HG03442 (cell line): ENCODE measurements at regions not wholly inside any gene's neighbourhood (a gene's known extent, or its start where the extent isn't known, plus 50 kb on each side); places are given as distances from the start of the nearest gene placed in this dataset.

ENCODE experiments used
- ATAC-seq: cut with Tn5 transposase; IDR thresholded peaks from one replicate; pipeline ENCODE4 v1.9.1; 2021; ENCODE audit warnings: mild to moderate bottlenecking, moderate library complexity; ENCODE audit not compliant: unreplicated experiment

- no peak for ATAC-seq
These were observed 632.2 kb downstream of the SATB2 start for GRCh38 chr2:198825534-198825933.

DNA sequence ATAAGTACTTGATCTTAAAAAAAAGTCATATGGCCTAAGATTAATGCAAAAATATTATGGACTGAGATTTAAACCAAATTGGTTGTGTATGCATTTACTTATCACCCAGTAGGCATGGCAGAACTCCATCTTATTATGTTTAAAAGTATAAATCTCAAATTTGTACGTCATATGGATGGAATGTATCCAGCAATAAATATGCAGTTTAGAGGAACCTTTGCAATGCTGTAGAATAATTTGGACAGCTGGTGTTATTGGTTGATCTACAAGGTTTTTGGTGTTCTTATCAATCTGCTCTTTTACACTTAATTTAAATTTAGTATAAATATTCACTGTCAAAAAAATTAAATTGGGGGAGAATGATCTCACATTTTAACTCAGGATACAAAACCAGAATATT, 640.2 kb downstream of the SATB2 start:
- no peak for ATAC-seq

DNA sequence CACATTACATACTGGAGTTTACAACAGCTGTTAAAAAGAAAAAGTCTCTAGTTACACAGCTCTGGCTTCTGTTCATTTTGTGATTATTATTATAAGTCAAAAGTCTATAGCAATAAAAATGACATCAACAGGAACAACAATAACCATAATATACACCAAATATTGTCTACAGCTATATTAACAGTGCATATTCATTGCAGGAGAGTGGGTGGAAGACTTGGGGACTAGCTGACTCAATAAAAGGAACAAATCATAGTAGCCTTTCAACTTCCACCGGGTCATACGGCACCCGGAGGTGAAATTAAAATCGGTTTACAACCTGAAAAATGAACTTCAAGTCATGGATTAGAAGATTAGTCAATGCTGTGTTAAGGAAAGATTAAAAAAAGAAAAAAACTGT, 642.1 kb downstream of the SATB2 start:
- ATAC-seq = no peak

DNA sequence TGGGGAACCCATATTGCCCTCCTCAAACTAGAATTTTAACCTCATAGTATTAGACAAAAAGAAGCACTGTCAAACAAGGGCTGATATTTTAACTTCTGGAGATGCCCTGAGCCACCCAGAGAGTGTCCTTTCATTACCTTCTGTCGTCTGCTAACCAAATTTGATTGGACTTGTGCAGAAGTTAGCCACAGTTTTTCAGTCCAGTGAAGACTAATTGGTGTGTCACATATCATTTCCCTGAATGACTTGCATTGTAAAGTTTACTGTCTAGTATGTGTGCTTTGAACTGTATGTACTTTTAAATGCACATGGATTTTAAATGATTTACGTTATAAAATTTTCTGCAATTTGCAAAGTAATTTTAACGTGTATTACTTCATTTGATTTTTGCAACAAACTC, 646.5 kb downstream of the SATB2 start:
- no peak for ATAC-seq

GRCh38 chr2:198809976-198810375, 647.8 kb downstream of the SATB2 start:
- no peak for ATAC-seq

GRCh38 chr2:198807131-198807530, 650.6 kb downstream of the SATB2 start:
- ATAC-seq = no peak

DNA sequence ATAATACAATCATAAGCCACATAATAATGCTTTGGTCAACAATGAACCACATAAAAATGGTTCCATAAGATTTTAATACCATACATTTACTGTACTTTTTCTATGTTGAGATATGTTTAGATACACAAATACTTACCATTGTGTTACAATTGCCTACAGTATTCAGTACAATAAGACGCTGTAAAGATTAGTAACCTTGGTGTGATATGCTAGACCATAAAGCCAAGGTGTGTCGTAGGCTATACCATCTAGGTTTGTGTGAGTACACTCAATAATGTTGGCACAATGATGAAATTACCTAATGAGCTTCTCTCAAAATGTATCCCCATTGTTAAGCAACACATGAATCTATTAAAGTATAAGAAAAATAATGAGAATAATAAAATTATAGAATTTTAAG, 662.3 kb downstream of the SATB2 start:
- ATAC-seq = no peak

GRCh38 chr2:198791623-198792022, 666.1 kb downstream of the SATB2 start:
- ATAC-seq = no peak

- no peak for ATAC-seq
These were observed 669.1 kb downstream of the SATB2 start for GRCh38 chr2:198788676-198789075.

DNA sequence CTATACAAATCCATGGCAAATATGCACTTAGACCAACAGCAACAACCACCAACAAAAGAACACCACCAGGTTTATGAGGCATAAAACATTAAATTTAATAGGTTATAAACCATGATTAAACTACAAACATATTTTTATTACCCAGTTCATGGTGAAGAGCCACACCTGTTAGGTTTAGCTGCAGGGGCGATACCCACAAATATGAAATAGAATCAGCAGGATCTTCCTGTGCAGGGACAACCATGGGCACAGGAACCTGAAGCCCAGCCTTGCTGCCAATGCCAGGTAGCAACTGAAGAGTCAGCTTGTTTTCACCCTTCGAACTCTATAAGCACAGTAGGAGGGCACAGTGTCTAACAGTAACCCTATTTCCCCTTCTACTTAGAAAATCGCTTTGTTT, 675.0 kb downstream of the SATB2 start:
- ATAC-seq = no peak

DNA sequence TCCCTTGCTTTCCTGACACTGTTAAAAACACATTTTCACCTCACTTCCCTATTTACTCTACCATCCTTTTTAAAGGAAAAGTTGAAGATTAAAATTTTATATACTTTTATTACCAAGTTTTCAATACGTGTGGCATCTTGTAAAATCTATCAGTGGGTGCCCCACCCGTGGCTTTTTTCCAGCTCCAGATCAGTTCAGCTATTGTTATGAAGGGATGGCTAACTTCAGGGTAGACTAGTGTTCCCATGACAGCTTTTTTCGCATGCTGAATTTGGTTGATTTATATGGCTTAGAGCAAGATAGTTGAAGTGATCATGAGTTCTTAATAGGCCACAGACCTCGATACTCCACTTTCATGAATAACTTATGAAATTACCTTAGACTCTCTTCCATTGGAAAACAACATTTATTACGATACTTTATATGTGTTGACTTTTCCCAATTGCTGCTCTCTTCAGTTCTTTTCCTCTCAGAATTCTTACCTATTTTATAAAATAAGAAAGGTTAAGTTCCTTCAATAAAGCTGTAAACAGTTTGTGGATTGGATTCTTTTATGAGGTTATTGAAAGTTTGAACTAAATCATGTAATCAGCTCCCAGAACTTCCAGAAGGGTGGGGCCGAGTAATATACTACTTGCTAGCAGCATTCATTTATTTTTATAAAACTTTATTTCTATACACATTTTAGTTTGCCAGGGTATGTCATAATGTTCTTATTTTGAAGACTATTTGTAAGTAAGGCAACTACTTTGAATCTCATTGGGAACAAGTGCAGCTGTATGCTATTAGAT, 680.9 kb downstream of the SATB2 start:
- ATAC-seq = no peak

DNA sequence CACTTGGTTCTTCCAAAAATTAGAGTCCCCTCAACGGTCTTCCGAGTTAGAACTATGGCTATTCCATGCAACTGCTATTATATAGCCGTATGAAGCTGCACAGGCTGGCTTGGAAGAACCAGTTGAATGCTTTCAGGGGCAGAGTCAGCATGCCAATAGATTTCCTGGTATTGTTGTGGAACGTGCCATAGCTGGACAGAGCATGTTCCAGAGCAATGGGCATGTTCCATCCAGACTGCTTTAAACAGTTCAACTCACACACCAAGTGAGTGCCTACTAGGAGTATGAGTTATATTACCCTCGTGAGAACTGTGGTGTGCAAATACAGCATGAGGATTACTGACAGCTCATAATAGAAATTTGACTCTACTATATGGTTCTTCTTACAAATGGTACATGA, 682.0 kb downstream of the SATB2 start:
- ATAC-seq = no peak

DNA sequence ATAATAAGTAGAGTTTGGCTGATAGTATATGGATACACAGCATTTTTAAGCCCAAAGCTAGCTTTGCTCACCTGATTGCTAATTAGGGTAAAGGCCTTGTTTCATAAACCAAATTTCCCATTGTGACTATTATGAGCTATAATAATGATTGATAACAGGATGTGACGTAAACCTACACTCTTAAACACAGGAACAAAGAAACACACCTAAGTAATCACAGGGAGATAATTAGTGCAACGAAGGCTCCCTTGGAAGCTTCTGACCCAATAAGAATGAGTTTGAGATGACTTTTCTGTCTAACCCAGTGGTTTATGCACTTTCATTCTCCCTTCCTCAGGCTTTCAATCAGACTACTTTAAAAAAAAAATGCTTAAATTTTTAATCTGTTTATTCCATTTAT, 683.2 kb downstream of the SATB2 start:
- no peak for ATAC-seq

DNA sequence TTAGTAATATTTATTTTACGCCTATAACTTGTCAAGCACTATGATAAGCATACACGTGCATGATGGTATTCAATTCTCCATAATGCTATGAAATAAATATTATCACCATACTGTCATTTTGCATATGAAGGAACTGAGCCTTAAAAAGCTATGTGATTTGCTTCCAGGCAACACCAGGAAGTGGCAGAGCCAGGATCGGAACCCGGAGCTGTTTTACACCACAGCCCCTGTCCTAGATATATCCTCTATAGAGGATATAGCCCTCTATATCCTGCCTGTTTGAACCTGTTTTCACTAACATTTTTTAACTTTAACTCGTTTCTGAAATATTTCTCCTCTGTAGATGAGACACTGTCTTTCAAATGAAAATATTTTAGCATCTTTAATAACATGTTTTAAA, 690.0 kb downstream of the SATB2 start:
- ATAC-seq = no peak

GRCh38 chr2:198763793-198764192, 693.9 kb downstream of the SATB2 start:
- no peak for ATAC-seq

- no peak for ATAC-seq
These were observed 695.3 kb downstream of the SATB2 start for GRCh38 chr2:198762441-198762840.

GRCh38 chr2:198757069-198757468, 700.7 kb downstream of the SATB2 start:
- ATAC-seq = no peak

DNA sequence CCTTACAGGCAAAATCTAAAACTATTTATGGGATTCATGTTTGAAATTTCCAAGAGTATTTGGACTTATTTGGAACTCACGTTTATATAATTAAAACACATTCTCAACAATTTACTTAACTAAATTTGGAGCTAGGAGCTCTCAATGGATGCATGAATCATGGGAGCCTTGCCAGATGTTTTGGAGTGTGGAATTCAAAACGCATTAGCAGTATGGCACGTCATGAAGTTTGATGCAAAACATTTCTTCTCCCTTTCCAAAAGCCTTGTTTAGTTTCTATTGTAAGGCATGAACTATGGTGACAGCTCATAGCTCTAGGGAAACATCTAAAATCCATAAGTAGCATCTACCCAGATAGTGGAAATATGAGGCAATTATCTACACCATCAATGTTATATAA, 701.6 kb downstream of the SATB2 start:
- no peak for ATAC-seq

DNA sequence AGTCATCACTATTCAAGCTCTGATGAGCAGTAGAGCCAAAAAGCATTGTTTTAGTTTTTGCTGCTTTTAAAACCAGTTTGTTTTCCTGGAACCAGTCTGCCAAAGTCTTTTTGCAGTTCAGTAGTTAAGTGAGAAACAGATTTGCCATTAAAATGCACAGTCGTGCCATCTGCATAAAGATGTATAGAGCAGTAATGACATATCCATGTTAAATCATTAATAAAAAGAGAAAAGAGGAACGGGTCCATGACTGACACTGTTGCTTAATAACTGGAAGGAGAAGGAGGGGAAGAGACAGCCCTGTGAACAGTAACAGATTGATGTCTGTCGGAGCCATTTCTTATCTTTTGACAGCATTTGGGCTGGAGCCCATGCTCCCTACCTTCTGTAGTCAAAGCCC, 704.6 kb downstream of the SATB2 start:
- no peak for ATAC-seq

DNA sequence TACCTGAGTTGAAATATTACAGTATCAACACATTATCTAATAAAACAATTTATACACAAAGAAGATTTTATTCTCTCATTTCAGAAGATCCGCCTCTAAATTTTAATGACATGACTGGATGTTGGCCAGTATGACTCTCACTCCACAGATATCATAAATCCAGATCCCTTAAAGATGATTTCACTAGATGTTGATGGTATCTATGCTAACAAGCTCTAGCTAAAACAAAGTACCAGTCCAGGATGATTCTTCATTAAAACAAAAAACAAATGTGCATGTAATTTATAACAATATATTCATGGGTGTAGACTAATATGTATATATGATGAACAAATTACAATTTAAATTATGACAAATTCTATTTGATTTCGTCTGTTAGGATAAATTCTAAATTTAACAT, 708.4 kb downstream of the SATB2 start:
- no peak for ATAC-seq

DNA sequence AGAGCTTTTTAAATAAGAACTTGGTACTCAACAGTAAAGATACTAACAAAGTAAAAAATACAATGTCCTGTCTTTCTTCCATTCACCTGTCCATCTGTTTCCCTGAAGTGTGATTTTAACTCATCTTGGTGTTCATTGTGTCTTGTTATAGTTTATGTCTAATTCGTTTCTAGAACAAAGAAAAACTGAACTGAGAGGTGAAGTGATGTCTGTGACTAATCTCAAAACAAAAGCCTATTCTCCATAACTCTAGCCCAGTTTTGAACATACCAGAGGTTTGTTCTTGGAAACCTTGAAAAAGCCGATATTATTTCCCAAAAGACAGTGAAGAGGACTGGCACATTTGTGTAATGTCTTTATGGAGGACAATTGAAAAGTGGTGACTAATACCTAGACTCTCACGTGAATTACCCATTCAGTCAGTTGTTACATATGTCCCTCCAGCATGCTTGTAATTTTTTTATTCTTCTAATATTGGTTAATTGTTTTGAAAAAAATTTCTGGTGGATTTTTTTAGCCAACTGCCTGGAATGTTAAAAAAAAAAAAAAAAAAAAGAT, 725.8 kb downstream of the SATB2 start:
- no peak for ATAC-seq

DNA sequence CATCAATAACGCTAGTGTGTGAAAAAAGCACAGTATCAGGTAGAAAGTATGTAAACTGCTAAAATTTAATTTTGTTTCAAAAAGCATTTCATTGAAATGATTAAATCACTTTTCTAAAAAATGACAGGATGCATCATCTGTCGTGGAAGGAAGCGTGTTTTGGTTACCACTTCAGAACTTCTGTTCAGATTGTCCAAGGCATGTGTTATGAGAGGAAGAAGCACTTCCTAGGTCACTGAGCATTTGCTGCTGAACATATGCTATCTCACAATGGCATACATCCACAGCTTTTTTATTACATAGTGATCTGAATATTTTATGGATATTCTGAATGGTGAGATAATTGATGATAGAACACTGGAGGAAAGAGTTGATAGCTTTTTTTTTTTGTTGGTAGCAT, 737.5 kb downstream of the SATB2 start:
- no peak for ATAC-seq

- ATAC-seq = no peak
These were observed 740.3 kb downstream of the SATB2 start for GRCh38 chr2:198717451-198717850.
